Retina (tissue), 1 donor: ENCODE measurements at regions not wholly inside any gene's neighbourhood (a gene's known extent, or its start where the extent isn't known, plus 50 kb on each side); places are given as distances from the start of the nearest gene placed in this dataset.

Experiments
- DNase-seq: peaks from one replicate; pipeline ENCODE4 v3.0.0-alpha.2; 2016

GRCh38 chr6:169339025-169339424, 85.4 kb upstream of the THBS2 start:
- no peak for DNase-seq

- no peak for DNase-seq
These were observed 84.3 kb upstream of the THBS2 start for GRCh38 chr6:169337886-169338445.

GRCh38 chr6:169335301-169335700, 81.7 kb upstream of the THBS2 start:
- DNase-seq, result no peak

GRCh38 chr6:169332250-169332649, 78.6 kb upstream of the THBS2 start:
- no peak for DNase-seq

- no peak for DNase-seq
These were observed 74.6 kb upstream of the THBS2 start for GRCh38 chr6:169328112-169328801.

GRCh38 chr6:169326067-169326799, 72.6 kb upstream of the THBS2 start:
- no peak for DNase-seq

GRCh38 chr6:169324656-169325459, 71.2 kb upstream of the THBS2 start:
- no peak for DNase-seq

- DNase-seq, result no peak
These were observed 70.4 kb upstream of the THBS2 start for GRCh38 chr6:169324086-169324485.

- DNase-seq, result no peak
These were observed 69.6 kb upstream of the THBS2 start for GRCh38 chr6:169323221-169323620.

- no peak for DNase-seq
These were observed 67.9 kb upstream of the THBS2 start for GRCh38 chr6:169321546-169321945.

- no peak for DNase-seq
These were observed 66.4 kb upstream of the THBS2 start for GRCh38 chr6:169320013-169320412.

- DNase-seq, result no peak
These were observed 64.0 kb upstream of the THBS2 start for GRCh38 chr6:169317441-169318202.

- no peak for DNase-seq
These were observed 63.0 kb upstream of the THBS2 start for GRCh38 chr6:169316651-169317050.

- no peak for DNase-seq
These were observed 62.4 kb upstream of the THBS2 start for GRCh38 chr6:169315830-169316614.

- DNase-seq, result no peak
These were observed 59.8 kb upstream of the THBS2 start for GRCh38 chr6:169313347-169314010.

- no peak for DNase-seq
These were observed 59.2 kb upstream of the THBS2 start for GRCh38 chr6:169312658-169313346.

GRCh38 chr6:169310983-169311382, 57.3 kb upstream of the THBS2 start:
- no peak for DNase-seq
